Epithelial cell of proximal tubule (primary cell): ENCODE measurements at regions not wholly inside any gene's neighbourhood (a gene's known extent, or its start where the extent isn't known, plus 50 kb on each side); places are given as distances from the start of the nearest gene placed in this dataset.
A peak's percentile ranks its signal among the peaks of the same experiment; 100 is the strongest.

ENCODE experiments used
- DNase-seq: peaks from one replicate; pipeline ENCODE4 v3.0.0-alpha.2; 2011; ENCODE audit warnings: low read depth
- H3K4me3 ChIP-seq: 2 replicates; pipeline ENCODE4 v1.5.1; 2011; ENCODE audit warnings: low read depth, mild to moderate bottlenecking, low read length
- TF ChIP-seq, protein P1 (sequence below): conservative IDR thresholded peaks from 2 replicates; pipeline ENCODE4 v1.5.1; 2012; ENCODE audit warnings: low read depth, mild to moderate bottlenecking, low read length

DNA sequence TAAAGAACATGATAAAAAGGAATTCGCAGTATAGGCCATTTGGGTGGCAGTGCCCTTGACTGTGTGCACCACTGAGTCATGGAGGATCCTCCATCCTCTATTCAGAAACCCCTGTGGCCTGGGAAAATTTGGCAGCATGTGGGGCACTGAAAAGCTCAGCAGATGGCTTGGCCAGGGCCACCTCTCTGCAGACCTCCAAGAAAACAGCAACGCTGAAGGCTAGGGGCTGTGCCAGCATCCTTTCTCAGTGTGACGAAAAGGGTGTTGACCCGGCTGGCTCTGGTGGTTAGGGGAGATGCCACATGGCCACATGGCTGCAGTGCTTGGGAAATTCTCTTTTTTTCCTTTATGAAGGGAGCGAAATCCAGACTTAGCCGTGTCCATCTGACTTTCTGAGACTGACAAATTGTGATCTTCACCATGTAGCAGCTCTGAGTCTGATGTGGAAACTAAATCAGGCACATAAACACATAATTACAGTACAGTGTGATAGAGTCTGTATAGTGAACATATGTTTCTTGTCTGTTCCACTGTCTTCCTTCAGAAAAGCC, 178.0 kb downstream of the KCTD12 start:
- TF ChIP-seq, protein P1, sequence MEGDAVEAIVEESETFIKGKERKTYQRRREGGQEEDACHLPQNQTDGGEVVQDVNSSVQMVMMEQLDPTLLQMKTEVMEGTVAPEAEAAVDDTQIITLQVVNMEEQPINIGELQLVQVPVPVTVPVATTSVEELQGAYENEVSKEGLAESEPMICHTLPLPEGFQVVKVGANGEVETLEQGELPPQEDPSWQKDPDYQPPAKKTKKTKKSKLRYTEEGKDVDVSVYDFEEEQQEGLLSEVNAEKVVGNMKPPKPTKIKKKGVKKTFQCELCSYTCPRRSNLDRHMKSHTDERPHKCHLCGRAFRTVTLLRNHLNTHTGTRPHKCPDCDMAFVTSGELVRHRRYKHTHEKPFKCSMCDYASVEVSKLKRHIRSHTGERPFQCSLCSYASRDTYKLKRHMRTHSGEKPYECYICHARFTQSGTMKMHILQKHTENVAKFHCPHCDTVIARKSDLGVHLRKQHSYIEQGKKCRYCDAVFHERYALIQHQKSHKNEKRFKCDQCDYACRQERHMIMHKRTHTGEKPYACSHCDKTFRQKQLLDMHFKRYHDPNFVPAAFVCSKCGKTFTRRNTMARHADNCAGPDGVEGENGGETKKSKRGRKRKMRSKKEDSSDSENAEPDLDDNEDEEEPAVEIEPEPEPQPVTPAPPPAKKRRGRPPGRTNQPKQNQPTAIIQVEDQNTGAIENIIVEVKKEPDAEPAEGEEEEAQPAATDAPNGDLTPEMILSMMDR: no peak
- no peak for DNase-seq

DNA sequence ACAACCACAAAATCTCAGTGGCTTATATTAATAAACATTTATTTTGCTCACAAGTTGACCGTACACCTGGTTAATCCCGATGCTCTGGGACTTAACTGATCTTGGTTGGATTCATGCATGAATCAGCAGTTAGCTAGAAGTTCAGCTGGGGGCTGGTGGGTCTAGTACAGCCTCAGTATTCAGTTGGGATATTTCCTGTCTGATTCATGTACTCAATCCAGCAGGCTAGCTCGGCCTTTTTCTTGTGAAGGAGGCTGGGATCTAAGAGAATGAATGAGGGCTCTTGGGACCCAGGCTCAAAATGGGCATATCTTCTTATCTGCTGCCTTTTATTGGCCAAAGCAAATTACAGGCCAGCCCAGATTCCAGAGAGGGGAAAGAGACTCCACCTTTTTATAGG, 178.8 kb downstream of the KCTD12 start:
- DNase-seq: no peak
- TF ChIP-seq, protein P1: no peak
- H3K4me3 ChIP-seq: no peak overlapping the region

More for the DNA sequence above, 178.0 kb downstream of the KCTD12 start:
- H3K4me3 ChIP-seq: no peak overlapping the region

DNA sequence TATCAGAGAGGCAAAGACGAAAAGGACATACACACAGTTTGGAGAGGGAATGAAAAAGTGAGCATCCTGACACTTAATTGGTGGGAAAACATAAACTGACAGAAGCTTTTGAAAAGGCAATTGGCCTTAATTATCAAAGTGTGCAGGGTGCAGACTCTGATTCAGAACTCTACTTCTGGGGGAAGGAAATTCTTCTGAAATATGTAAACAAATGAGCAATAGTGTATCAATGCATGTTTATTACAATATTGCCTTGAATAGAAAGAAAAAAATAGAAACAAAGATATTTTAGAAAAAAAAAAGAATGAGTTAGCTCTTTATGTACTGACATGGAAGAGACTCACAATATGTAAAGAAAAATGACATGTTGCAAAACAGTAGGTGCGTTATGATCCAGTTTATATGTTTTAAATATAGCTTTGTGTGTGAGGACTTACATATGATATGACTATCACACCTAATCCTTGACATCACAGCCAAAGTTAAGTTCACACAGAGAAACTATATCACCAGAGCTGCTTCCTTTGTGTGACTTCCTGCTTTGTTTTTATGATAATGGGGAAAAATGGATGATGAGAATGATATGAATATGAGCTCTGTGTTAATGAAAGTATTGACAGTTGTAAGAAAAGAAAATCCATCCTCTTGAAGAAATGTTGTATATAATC, 182.4 kb downstream of the KCTD12 start:
- DNase-seq: no peak
- no peak overlapping the region for H3K4me3 ChIP-seq
- TF ChIP-seq, protein P1: no peak

DNA sequence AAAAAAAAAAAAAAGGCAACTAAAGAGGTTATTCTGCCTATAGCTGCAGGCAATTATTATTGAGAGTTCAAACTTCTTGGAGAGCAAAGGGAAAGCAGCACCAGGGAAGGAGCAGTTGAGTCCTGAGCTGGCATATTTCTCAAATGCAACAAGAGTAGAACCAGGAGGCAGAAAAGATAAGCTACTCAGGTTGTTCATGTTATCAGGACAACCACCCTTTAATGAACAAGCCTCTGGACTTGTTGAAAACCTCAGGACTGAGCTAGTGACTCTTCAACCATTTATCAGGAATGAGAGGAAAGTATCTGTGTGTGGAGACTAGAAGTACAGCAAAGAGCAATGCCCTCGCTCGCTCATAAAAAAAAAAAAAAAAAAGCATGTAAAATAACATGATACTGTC, 183.0 kb downstream of the KCTD12 start:
- no peak overlapping the region for H3K4me3 ChIP-seq

DNA sequence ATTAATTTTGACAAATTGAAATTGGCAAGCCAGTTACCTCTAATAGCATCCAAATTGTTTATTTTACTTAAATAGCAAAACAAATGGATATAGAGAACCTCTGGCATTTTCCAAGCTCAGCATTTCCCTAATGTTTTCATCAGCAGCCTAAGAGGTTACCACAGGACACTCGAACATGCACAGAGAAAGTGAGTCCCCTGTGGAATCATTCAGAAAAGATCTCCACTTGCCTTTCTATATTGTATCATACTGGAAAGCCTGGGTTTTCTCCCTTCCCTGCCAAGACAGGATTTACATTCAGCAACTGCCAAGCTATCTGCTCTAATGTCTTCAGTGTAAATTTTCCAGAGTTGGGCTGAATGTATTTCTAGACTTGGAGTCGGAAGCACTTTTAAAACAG, 188.9 kb downstream of the KCTD12 start:
- no peak for DNase-seq
- H3K4me3 ChIP-seq: no peak overlapping the region
- TF ChIP-seq, protein P1: no peak

More for the DNA sequence above, 183.0 kb downstream of the KCTD12 start:
- no peak for DNase-seq
- TF ChIP-seq, protein P1: no peak

DNA sequence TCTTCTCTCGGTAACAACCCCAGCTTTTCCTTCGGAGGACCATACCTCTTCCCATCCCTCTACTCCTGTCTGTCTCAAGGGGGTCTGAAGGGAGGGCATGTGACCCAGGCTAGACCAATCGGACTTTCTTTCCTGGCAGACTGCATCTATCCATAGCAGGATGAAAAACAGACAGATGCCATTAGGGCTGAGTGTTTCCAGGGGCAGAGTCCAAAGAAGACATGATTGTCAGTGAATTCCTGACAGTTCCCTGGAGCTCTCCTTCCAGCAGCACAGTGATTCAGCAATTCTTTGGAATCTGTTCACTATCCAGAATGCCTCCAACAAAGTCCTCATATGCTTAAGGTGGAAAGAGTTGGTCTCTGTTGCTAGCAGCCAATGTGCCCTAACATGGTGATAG, 189.8 kb downstream of the KCTD12 start:
- DNase-seq: peak; percentile 29
- TF ChIP-seq, protein P1: no peak
- H3K4me3 ChIP-seq: no peak overlapping the region

DNA sequence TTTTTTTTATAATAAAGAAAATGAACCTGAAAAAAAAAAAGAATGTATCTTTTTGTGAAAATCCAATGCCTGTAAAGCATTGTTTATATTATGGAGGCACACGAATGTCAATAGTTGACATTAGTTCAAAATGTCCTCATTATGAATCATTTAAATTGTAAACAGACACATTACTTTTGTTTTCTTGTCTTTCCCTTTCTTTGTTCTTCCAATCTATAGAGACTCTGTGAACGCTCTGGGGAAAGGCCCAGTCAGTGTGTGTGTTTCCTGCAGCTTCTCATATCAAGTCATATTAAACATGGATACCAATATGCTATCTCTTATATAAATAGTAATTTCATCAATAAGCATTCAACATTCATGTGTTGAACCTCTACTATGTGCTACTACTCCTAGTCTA, 193.1 kb downstream of the KCTD12 start:
- DNase-seq: no peak
- TF ChIP-seq, protein P1: no peak
- no peak overlapping the region for H3K4me3 ChIP-seq
